ENCODE measurements at regions not wholly inside any gene's neighbourhood (a gene's known extent, or its start where the extent isn't known, plus 50 kb on each side); places are given as distances from the start of the nearest gene placed in this dataset.
A peak's percentile ranks its signal among the peaks of the same experiment; 100 is the strongest.
"Not testable (repeated sequence)": the region's sequence is repeated elsewhere in the genome, so short reads cannot be mapped to it uniquely, and the experiment has no call there.

- no peak overlapping the region for H3K4me3 ChIP-seq (ENCODE audit: low read depth, low read length)
- no peaks in the 10 kb centered on the region for H3K27me3 ChIP-seq (ENCODE audit: control insufficient read depth, insufficient read depth, low read length)
- peaks cover 5% of the 10 kb centered on the region; the same call in 1 of the 2 replicates for H3K9me3 ChIP-seq (ENCODE audit: control insufficient read depth, insufficient read depth, low read length)
- no peaks in the 10 kb centered on the region for H3K36me3 ChIP-seq (ENCODE audit: control insufficient read depth, insufficient read depth, low read length)
- no peak overlapping the region for H3K9ac ChIP-seq (ENCODE audit: low read depth, low read length)
- H3K27ac ChIP-seq (ENCODE audit: low read depth, low read length), result no peak overlapping the region
- H3K4me1 ChIP-seq (ENCODE audit: control insufficient read depth, insufficient read depth, low read length), result peaks cover 6% of the 10 kb centered on the region; the same call in 1 of the 2 replicates
Measured at GRCh38 chrX:130516123-130516522, 114.3 kb downstream of the RBMX2 start.

GRCh38 chrX:130523460-130524394, 121.9 kb downstream of the RBMX2 start:
- Histone ChIP-seq H3K9ac (ENCODE audit: low read depth, low read length) (no peak overlapping the region), H3K4me1 (ENCODE audit: control insufficient read depth, insufficient read depth, low read length) (no peaks in the 10 kb centered on the region), H3K27ac (ENCODE audit: low read depth, low read length) (no peak overlapping the region), H3K27me3 (ENCODE audit: control insufficient read depth, insufficient read depth, low read length) (no peaks in the 10 kb centered on the region), H3K9me3 (ENCODE audit: control insufficient read depth, insufficient read depth, low read length) (no peaks in the 10 kb centered on the region), H3K4me3 (ENCODE audit: low read depth, low read length) (peak overlapping the region; percentile 51), H3K36me3 (ENCODE audit: control insufficient read depth, insufficient read depth, low read length) (no peaks in the 10 kb centered on the region)

- H3K9ac ChIP-seq (ENCODE audit: low read depth, low read length), result no peak overlapping the region
- peak overlapping the region; percentile 51 for H3K4me3 ChIP-seq (ENCODE audit: low read depth, low read length)
- H3K36me3 ChIP-seq (ENCODE audit: control insufficient read depth, insufficient read depth, low read length), result no peaks in the 10 kb centered on the region
Measured at GRCh38 chrX:130524476-130525194, 122.8 kb downstream of the RBMX2 start.

GRCh38 chrX:130529531-130529930, 127.7 kb downstream of the RBMX2 start:
- Histone ChIP-seq H3K4me1 (ENCODE audit: control insufficient read depth, insufficient read depth, low read length) (no peaks in the 10 kb centered on the region), H3K27ac (ENCODE audit: low read depth, low read length) (no peak overlapping the region), H3K9me3 (ENCODE audit: control insufficient read depth, insufficient read depth, low read length) (no peaks in the 10 kb centered on the region), H3K27me3 (ENCODE audit: control insufficient read depth, insufficient read depth, low read length) (0 out of 2 replicates have a peak, but pooled peaks cover 3% of the 10 kb centered on the region), H3K4me3 (ENCODE audit: low read depth, low read length) (no peak overlapping the region), H3K9ac (ENCODE audit: low read depth, low read length) (no peak overlapping the region), H3K36me3 (ENCODE audit: control insufficient read depth, insufficient read depth, low read length) (no peaks in the 10 kb centered on the region)

More at GRCh38 chrX:130524476-130525194, 122.8 kb downstream of the RBMX2 start:
- no peaks in the 10 kb centered on the region for H3K27me3 ChIP-seq (ENCODE audit: control insufficient read depth, insufficient read depth, low read length)
- H3K9me3 ChIP-seq (ENCODE audit: control insufficient read depth, insufficient read depth, low read length), result no peaks in the 10 kb centered on the region
- no peaks in the 10 kb centered on the region for H3K4me1 ChIP-seq (ENCODE audit: control insufficient read depth, insufficient read depth, low read length)
- no peak overlapping the region for H3K27ac ChIP-seq (ENCODE audit: low read depth, low read length)

- Histone ChIP-seq H3K27ac (ENCODE audit: low read depth, low read length) (no peak overlapping the region), H3K9ac (ENCODE audit: low read depth, low read length) (no peak overlapping the region), H3K27me3 (ENCODE audit: control insufficient read depth, insufficient read depth, low read length) (0 out of 2 replicates have a peak, but pooled peaks cover 3% of the 10 kb centered on the region), H3K9me3 (ENCODE audit: control insufficient read depth, insufficient read depth, low read length) (no peaks in the 10 kb centered on the region), H3K4me1 (ENCODE audit: control insufficient read depth, insufficient read depth, low read length) (no peaks in the 10 kb centered on the region), H3K36me3 (ENCODE audit: control insufficient read depth, insufficient read depth, low read length) (no peaks in the 10 kb centered on the region), H3K4me3 (ENCODE audit: low read depth, low read length) (no peak overlapping the region)
Measured at GRCh38 chrX:130531066-130531465, 129.3 kb downstream of the RBMX2 start.

GRCh38 chrX:130539721-130540321, 138.0 kb downstream of the RBMX2 start:
- H3K9ac ChIP-seq (ENCODE audit: low read depth, low read length), result no peak overlapping the region
- H3K4me1 ChIP-seq (ENCODE audit: control insufficient read depth, insufficient read depth, low read length), result no peaks in the 10 kb centered on the region
- H3K27ac ChIP-seq (ENCODE audit: low read depth, low read length), result no peak overlapping the region

GRCh38 chrX:130543603-130544325, 142.0 kb downstream of the RBMX2 start:
- Histone ChIP-seq H3K4me3 (ENCODE audit: low read depth, low read length) (no peak overlapping the region), H3K27me3 (ENCODE audit: control insufficient read depth, insufficient read depth, low read length) (peaks cover 9% of the 10 kb centered on the region; the same call in 1 of the 2 replicates), H3K4me1 (ENCODE audit: control insufficient read depth, insufficient read depth, low read length) (no peaks in the 10 kb centered on the region), H3K36me3 (ENCODE audit: control insufficient read depth, insufficient read depth, low read length) (no peaks in the 10 kb centered on the region), H3K9ac (ENCODE audit: low read depth, low read length) (no peak overlapping the region), H3K27ac (ENCODE audit: low read depth, low read length) (no peak overlapping the region), H3K9me3 (ENCODE audit: control insufficient read depth, insufficient read depth, low read length) (no peaks in the 10 kb centered on the region)

More at GRCh38 chrX:130539721-130540321, 138.0 kb downstream of the RBMX2 start:
- Histone ChIP-seq H3K4me3 (ENCODE audit: low read depth, low read length) (no peak overlapping the region), H3K36me3 (ENCODE audit: control insufficient read depth, insufficient read depth, low read length) (no peaks in the 10 kb centered on the region), H3K27me3 (ENCODE audit: control insufficient read depth, insufficient read depth, low read length) (no peaks in the 10 kb centered on the region; the same call in 1 of the 2 replicates), H3K9me3 (ENCODE audit: control insufficient read depth, insufficient read depth, low read length) (no peaks in the 10 kb centered on the region)

GRCh38 chrX:130545796-130546195, 144.0 kb downstream of the RBMX2 start:
- no peak overlapping the region for H3K27ac ChIP-seq (ENCODE audit: low read depth, low read length)
- no peaks in the 10 kb centered on the region for H3K9me3 ChIP-seq (ENCODE audit: control insufficient read depth, insufficient read depth, low read length)
- no peak overlapping the region for H3K4me3 ChIP-seq (ENCODE audit: low read depth, low read length)
- no peaks in the 10 kb centered on the region for H3K36me3 ChIP-seq (ENCODE audit: control insufficient read depth, insufficient read depth, low read length)
- H3K27me3 ChIP-seq (ENCODE audit: control insufficient read depth, insufficient read depth, low read length), result peaks cover 9% of the 10 kb centered on the region; the same call in 1 of the 2 replicates
- H3K9ac ChIP-seq (ENCODE audit: low read depth, low read length), result no peak overlapping the region
- H3K4me1 ChIP-seq (ENCODE audit: control insufficient read depth, insufficient read depth, low read length), result peaks cover 9% of the 10 kb centered on the region

- H3K27me3 ChIP-seq (ENCODE audit: control insufficient read depth, insufficient read depth, low read length), result peaks cover 15% of the 10 kb centered on the region; the same call in 1 of the 2 replicates
- not testable (repeated sequence) for H3K4me1 ChIP-seq (ENCODE audit: control insufficient read depth, insufficient read depth, low read length); H3K4me3 ChIP-seq (ENCODE audit: low read depth, low read length); H3K27ac ChIP-seq (ENCODE audit: low read depth, low read length); H3K9me3 ChIP-seq (ENCODE audit: control insufficient read depth, insufficient read depth, low read length); H3K9ac ChIP-seq (ENCODE audit: low read depth, low read length); H3K36me3 ChIP-seq (ENCODE audit: control insufficient read depth, insufficient read depth, low read length)
Measured at GRCh38 chrX:130549382-130549781, 147.6 kb downstream of the RBMX2 start.

- no peak overlapping the region for H3K4me3 ChIP-seq (ENCODE audit: low read depth, low read length)
- H3K36me3 ChIP-seq (ENCODE audit: control insufficient read depth, insufficient read depth, low read length), result no peaks in the 10 kb centered on the region
- H3K9ac ChIP-seq (ENCODE audit: low read depth, low read length), result no peak overlapping the region
- H3K27ac ChIP-seq (ENCODE audit: low read depth, low read length), result no peak overlapping the region
- peaks cover 9% of the 10 kb centered on the region for H3K4me1 ChIP-seq (ENCODE audit: control insufficient read depth, insufficient read depth, low read length)
- no peaks in the 10 kb centered on the region for H3K9me3 ChIP-seq (ENCODE audit: control insufficient read depth, insufficient read depth, low read length)
- peaks cover 15% of the 10 kb centered on the region; the same call in 1 of the 2 replicates for H3K27me3 ChIP-seq (ENCODE audit: control insufficient read depth, insufficient read depth, low read length)
Measured at GRCh38 chrX:130550351-130550750, 148.6 kb downstream of the RBMX2 start.

Data from HUES48 (cell line).